AG04450 (cell line): ENCODE measurements at regions not wholly inside any gene's neighbourhood (a gene's known extent, or its start where the extent isn't known, plus 50 kb on each side); places are given as distances from the start of the nearest gene placed in this dataset.
"Not testable (repeated sequence)": the region's sequence is repeated elsewhere in the genome, so short reads cannot be mapped to it uniquely, and the experiment has no call there.

Experiments
- CTCF ChIA-PET: fragments of 300-600, 350-600 bp; formaldehyde crosslinking; extraction: SDS; loops from one replicate; lab custom pipeline; 2022; ENCODE audit warnings: antibody characterized with exemption, inconsistent platforms; lab: Charles Lee
- POLR2A ChIA-PET: fragments of 350-600 bp; formaldehyde crosslinking; extraction: SDS; loops from one replicate; lab custom pipeline; 2021; ENCODE audit warnings: antibody characterized with exemption, inconsistent platforms; lab: Yijun Ruan, JAX
- DNase-seq: peaks from one replicate; pipeline ENCODE4 v3.0.0-alpha.2; 2011; ENCODE audit warnings: low read depth, low spot score
- H3K27ac ChIP-seq: one replicate; pipeline ENCODE4 v1.5.1; 2012; ENCODE audit warnings: low read depth, low read length, control low read depth
- H3K27me3 ChIP-seq: one replicate; pipeline ENCODE4 v1.6.0; 2012; ENCODE audit warnings: low read length; ENCODE audit not compliant: control insufficient read depth, insufficient read depth
- H3K4me3 ChIP-seq: 2 replicates; pipeline ENCODE4 v1.5.1; 2011; ENCODE audit warnings: mild to moderate bottlenecking, low read depth, low read length, control low read depth
- H3K9me3 ChIP-seq: 2 replicates; pipeline ENCODE4 v1.5.1; 2012; ENCODE audit warnings: low read length; ENCODE audit not compliant: control insufficient read depth, insufficient read depth
- TF ChIP-seq, protein P1 (sequence below): IDR thresholded peaks from 2 replicates; pipeline ENCODE4 v1.5.1; 2011; ENCODE audit warnings: low read depth, low read length, control low read depth, inconsistent platforms

DNA sequence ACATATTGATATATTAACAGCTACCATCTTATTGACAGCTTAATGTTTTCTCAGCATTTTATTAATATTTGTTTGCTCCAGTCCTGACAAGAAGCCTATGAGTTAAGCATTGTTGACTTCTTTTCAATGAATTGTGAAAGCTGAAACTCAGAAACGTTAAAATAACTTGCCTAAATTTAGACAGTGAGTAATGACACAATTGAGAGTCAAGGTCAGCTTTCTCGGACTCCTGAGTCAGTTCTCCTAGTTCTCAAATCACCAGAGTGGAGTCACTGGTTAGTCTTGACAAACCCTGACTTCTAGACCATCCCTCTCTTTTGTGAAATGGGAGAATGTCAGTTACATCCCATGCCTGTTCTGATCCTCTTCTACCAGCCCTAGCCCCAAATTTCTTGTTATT is 222.7 kb upstream of the ACO1 start:
- TF ChIP-seq, protein P1, sequence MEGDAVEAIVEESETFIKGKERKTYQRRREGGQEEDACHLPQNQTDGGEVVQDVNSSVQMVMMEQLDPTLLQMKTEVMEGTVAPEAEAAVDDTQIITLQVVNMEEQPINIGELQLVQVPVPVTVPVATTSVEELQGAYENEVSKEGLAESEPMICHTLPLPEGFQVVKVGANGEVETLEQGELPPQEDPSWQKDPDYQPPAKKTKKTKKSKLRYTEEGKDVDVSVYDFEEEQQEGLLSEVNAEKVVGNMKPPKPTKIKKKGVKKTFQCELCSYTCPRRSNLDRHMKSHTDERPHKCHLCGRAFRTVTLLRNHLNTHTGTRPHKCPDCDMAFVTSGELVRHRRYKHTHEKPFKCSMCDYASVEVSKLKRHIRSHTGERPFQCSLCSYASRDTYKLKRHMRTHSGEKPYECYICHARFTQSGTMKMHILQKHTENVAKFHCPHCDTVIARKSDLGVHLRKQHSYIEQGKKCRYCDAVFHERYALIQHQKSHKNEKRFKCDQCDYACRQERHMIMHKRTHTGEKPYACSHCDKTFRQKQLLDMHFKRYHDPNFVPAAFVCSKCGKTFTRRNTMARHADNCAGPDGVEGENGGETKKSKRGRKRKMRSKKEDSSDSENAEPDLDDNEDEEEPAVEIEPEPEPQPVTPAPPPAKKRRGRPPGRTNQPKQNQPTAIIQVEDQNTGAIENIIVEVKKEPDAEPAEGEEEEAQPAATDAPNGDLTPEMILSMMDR, result no peak
- H3K27ac ChIP-seq, result no peak overlapping the region
- no peak overlapping the region for H3K4me3 ChIP-seq
- ChIA-PET POLR2A (no interaction called here), CTCF (no interaction called here)
- H3K27me3 ChIP-seq, result no peaks in the 10 kb centered on the region
- DNase-seq, result no peak
- no peaks in the 10 kb centered on the region; the same call in 1 of the 2 replicates for H3K9me3 ChIP-seq

DNA sequence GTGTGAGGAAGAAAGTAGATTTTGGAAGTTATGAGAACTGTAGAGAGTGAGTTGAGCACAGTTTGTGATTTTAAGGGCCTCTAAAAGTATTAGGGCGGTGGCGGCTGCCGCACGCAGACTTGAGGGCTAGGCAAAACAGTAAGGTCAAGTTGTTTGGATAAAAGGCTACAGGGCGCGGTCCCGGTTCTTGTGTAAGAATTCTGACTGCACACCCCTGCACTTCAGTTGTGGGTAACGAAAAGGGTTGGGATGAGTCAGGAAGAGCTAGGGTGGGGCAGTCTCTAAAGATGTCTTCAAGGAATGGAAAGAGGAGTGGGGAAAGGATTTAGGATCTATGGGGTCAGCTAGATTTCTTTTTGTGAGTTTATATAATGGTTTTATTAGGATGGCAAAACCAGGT is 218.1 kb upstream of the ACO1 start:
- DNase-seq, CTCF ChIA-PET, POLR2A ChIA-PET, H3K27me3 ChIP-seq, H3K4me3 ChIP-seq, H3K9me3 ChIP-seq, H3K27ac ChIP-seq: not testable (repeated sequence)

DNA sequence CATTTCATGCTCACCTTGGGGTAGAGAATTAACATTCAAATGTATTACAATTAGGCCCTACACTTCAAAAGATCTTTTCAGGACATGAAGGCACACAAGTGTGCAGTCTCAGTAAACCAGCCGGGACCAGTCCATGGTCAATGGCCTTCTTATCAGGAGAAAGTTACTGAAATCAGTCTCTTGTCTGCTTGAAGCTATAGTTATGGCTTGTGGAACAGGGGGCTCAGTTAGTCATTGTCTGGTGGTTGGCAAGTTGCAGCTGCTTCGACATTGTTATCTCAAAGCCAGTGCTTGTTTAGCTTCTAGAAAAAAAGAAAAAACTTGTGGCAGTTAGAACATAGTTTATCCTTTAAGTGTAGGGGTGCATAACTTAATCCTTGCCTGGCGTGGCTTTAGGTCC is 213.1 kb upstream of the ACO1 start:
- CTCF ChIA-PET, result no interaction called here

DNA sequence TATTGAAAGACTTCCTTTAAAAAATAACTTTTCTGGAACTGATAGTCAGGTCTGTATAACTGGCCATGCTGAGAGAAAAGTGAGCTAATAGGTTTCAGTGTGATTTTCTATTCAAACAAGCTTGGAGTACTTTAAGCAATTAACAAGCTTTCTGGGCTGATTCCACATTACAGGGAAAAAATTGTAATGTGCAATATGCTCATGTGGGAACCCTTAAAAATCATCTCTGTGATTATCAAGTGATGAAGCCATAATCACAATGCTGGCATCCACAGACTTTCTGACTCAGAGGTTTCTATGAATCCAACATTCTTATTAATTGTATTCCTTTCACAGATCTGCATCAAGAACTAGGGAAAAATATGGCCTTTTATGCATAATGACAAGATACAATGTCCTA is 212.2 kb upstream of the ACO1 start:
- ChIA-PET POLR2A (no interaction called here), CTCF (no interaction called here)
- Histone ChIP-seq H3K27me3 (no peaks in the 10 kb centered on the region), H3K4me3 (no peak overlapping the region), H3K9me3 (no peaks in the 10 kb centered on the region), H3K27ac (no peak overlapping the region)
- DNase-seq, result no peak
- TF ChIP-seq, protein P1, result no peak

More for the DNA sequence above, 213.1 kb upstream of the ACO1 start:
- POLR2A ChIA-PET, result no interaction called here
- TF ChIP-seq, protein P1, result no peak
- DNase-seq, result no peak
- Histone ChIP-seq H3K27ac (no peak overlapping the region), H3K9me3 (no peaks in the 10 kb centered on the region), H3K4me3 (no peak overlapping the region), H3K27me3 (no peaks in the 10 kb centered on the region)

DNA sequence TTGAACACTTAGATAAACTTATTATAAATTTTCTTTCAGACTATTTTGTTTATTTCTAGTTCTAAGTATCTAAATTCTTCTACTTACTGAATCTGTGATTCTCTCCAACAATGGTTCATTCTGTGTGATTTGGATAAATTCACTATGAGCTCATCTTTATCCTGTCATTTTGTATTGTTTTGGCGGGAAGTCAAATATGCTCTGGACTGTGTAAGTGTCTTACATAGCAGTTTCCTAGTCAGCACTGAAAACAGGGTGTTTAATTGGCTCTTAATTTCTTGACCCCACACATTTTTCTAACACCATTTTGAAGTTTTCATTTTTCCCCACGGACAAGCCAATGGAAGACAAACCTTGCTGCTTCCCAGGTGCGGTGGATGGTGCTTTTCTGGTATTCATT is 207.0 kb upstream of the ACO1 start:
- H3K27ac ChIP-seq, result no peak overlapping the region
- POLR2A ChIA-PET, result no interaction called here
- no peaks in the 10 kb centered on the region for H3K27me3 ChIP-seq
- CTCF ChIA-PET, result no interaction called here
- no peak for DNase-seq
- H3K4me3 ChIP-seq, result no peak overlapping the region
- TF ChIP-seq, protein P1, result no peak
- no peaks in the 10 kb centered on the region for H3K9me3 ChIP-seq

DNA sequence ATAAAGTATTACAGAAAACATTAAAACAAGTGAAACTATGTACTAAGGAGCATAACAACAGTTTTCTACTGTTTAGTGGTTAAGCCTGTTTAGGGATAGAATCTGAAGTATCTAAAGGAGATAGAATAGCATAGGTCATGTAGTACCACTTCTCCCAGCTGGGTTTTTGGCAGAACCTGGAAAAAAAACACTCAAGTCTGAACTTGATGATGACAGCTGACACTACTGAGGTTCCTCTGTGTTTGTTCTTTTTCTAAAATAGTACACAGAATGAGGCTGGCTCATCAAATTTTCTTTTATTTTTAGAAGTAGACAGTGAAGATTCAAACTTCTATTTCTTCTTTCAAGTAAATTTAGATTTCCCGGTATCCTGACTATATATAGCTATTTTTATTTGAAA is 203.8 kb upstream of the ACO1 start:
- ChIA-PET POLR2A (no interaction called here), CTCF (no interaction called here)

More for the DNA sequence above, 203.8 kb upstream of the ACO1 start:
- TF ChIP-seq, protein P1, result no peak
- no peak overlapping the region for H3K4me3 ChIP-seq
- peaks cover 3% of the 10 kb centered on the region for H3K9me3 ChIP-seq
- DNase-seq, result no peak
- no peak overlapping the region for H3K27ac ChIP-seq
- H3K27me3 ChIP-seq, result no peaks in the 10 kb centered on the region
